Vagina (tissue), 2 donors: ENCODE measurements at regions not wholly inside any gene's neighbourhood (a gene's known extent, or its start where the extent isn't known, plus 50 kb on each side); places are given as distances from the start of the nearest gene placed in this dataset.

Experiments
- DNase-seq, 2 donors: peaks; one replicate each; pipeline ENCODE4 v3.0.0-alpha.2; 2017; ENCODE audit errors: extremely low spot score in 2 of 2
- H3K27ac ChIP-seq: fragments of 200-600 bp; sonication (generic); one replicate; pipeline ENCODE4 v1.5.1; 2019
- H3K27me3 ChIP-seq: fragments of 200-600 bp; sonication (generic); one replicate; pipeline ENCODE4 v1.5.1; 2019
- H3K36me3 ChIP-seq, 2 donors: fragments of 200-600 bp; sonication (generic); one replicate each; pipeline ENCODE4 v1.5.1; 2017 to 2019
- H3K4me1 ChIP-seq: fragments of 200-600 bp; sonication (generic); one replicate; pipeline ENCODE4 v1.5.1; 2019
- H3K4me3 ChIP-seq, 2 donors: fragments of 200-600 bp; sonication (generic); 1 replicate in 1 of 2; 2 replicates in 1 of 2; pipeline ENCODE4 v1.5.1; 2016 to 2019
- H3K9me3 ChIP-seq: fragments of 200-600 bp; sonication (generic); one replicate; pipeline ENCODE4 v1.5.1; 2019
- CTCF ChIP-seq, 3 experiments: fragments of 450-650 bp in 2 of 3; fragments of 200-600 bp in 1 of 3; sonication (generic) in 1 of 3; IDR thresholded peaks; one replicate each; pipeline ENCODE4 v1.5.1; 2017 to 2019; ENCODE audit warnings: antibody characterized with exemption in 3 of 3, mild to moderate bottlenecking in 2 of 3, moderate library complexity in 2 of 3
- POLR2A ChIP-seq, 2 donors: fragments of 450-650 bp; IDR thresholded peaks; one replicate each; pipeline ENCODE4 v1.6.1; 2017; ENCODE audit warnings: antibody characterized with exemption in 2 of 2, mild to moderate bottlenecking in 2 of 2, moderate library complexity in 2 of 2
- POLR2AphosphoS5 ChIP-seq, 2 donors: sonication (generic); formaldehyde crosslinking; IDR thresholded peaks; one replicate each; pipeline ENCODE4 v1.9.0; 2017; ENCODE audit warnings: antibody characterized with exemption in 2 of 2, mild to moderate bottlenecking in 2 of 2, low read depth in 1 of 2; ENCODE audit not compliant: insufficient read depth in 1 of 2
- intact Hi-C: fragments of 100-400 bp; cut with DNase I; formaldehyde crosslinking; loops from one replicate; pipeline ENCODE4 v1.15.1; 2023

DNA sequence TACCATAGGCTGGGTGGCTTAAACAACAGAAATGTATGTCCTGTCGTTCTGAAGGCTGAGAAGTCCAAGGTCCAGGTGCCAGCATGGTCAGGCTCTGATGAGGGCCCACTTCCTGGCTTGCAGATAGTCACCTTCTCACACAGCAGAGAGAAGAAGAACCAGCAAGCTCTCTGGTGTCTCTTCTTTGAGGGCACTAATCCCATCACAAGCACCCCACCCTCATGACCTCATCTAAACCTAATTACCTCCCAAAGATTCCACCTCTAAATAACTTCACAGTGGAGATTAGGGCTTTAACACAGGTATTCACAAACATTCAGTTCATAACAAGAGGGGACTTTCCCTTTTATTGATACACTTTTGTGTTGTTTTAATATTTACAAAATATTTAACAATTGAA is 61.1 kb downstream of the RIN2 start:
- H3K4me3 ChIP-seq = no peak overlapping the region
- H3K36me3 ChIP-seq = no peaks in the 10 kb centered on the region
- TF ChIP-seq POLR2A (IDR thresholded peaks at IDR 0.05) (no peak), POLR2AphosphoS5 (IDR thresholded peaks at IDR 0.05; ENCODE audit: insufficient read depth in 1 of 2, low read depth in 1 of 2) (no peak), CTCF (IDR thresholded peaks at IDR 0.05) (no peak)
- intact Hi-C loops = no loop called here
- peak in 1 of 2 donors; percentile 1 for DNase-seq
- H3K4me1 ChIP-seq = peaks cover 29% of the 10 kb centered on the region
- H3K27me3 ChIP-seq = no peaks in the 10 kb centered on the region
- H3K9me3 ChIP-seq = no peaks in the 10 kb centered on the region
- H3K27ac ChIP-seq = no peak overlapping the region

DNA sequence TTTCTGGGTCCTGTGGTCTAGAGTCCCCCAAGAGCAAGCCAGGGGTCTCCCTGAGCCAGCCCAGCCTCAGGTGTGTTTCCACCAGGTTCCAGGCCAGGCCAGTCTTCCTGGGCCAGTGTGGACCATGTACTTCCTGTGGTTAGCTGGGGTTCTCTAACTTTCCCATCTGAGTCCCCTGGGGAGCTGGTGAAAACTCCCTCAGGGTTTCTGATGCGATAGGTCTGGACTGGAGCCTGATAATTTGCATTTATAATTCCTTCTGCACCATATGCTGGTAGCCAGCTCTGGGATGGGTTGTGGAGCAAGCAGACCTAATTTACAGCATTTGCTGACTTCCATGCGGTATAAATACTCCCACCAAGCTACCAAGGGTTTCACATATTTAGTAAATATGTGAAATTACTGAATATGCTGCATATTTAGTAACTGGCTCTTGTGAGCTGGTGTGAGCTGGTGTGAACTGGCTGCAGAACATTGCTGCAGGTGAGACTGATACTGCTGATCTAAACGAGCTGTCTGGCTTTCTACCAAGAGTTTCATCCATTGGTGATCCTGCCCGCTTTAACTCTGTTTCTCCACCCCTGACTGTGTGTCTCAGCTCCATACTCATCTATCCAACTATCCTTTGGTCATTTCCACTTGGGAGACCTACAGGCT is 62.6 kb downstream of the RIN2 start:
- no peak overlapping the region for H3K27ac ChIP-seq
- no peaks in the 10 kb centered on the region for H3K36me3 ChIP-seq
- H3K27me3 ChIP-seq = no peaks in the 10 kb centered on the region
- H3K9me3 ChIP-seq = no peaks in the 10 kb centered on the region
- TF ChIP-seq CTCF (IDR thresholded peaks at IDR 0.05) (no peak), POLR2AphosphoS5 (IDR thresholded peaks at IDR 0.05; ENCODE audit: insufficient read depth in 1 of 2, low read depth in 1 of 2) (no peak), POLR2A (IDR thresholded peaks at IDR 0.05) (no peak)
- peak in 1 of 2 donors; percentile 49 for DNase-seq
- peaks cover 15% of the 10 kb centered on the region for H3K4me1 ChIP-seq
- no peak overlapping the region for H3K4me3 ChIP-seq
- intact Hi-C loops = no loop called here

DNA sequence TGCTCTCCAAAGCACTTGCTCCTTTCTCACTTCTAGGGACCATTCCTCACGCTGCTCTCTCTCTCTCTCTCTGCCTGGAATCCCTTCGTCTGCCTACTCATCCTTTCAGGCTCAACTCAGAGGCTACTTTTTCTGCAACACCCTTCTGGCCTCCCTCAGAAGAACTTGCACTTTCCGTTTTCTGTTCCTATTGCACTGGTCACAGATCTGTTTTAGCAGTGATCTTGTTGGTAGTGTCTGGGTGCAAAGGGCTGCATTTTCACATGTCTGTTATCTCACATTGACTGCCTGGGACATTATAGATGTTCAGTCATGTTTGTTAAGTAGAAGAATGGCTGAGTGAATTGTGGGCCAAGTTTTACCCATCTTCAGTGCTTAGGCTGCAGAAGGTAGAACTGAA is 63.5 kb downstream of the RIN2 start:
- H3K27ac ChIP-seq = no peak overlapping the region
- no peak overlapping the region for H3K4me3 ChIP-seq
- no peak for TF ChIP-seq CTCF (IDR thresholded peaks at IDR 0.05)
- TF ChIP-seq POLR2AphosphoS5 (IDR thresholded peaks at IDR 0.05; ENCODE audit: insufficient read depth in 1 of 2, low read depth in 1 of 2) = no peak
- TF ChIP-seq POLR2A (IDR thresholded peaks at IDR 0.05) = no peak
- intact Hi-C loops = no loop called here
- peaks cover 6% of the 10 kb centered on the region for H3K4me1 ChIP-seq
- DNase-seq = no peak
- no peaks in the 10 kb centered on the region for H3K27me3 ChIP-seq
- no peaks in the 10 kb centered on the region for H3K36me3 ChIP-seq
- no peaks in the 10 kb centered on the region for H3K9me3 ChIP-seq

DNA sequence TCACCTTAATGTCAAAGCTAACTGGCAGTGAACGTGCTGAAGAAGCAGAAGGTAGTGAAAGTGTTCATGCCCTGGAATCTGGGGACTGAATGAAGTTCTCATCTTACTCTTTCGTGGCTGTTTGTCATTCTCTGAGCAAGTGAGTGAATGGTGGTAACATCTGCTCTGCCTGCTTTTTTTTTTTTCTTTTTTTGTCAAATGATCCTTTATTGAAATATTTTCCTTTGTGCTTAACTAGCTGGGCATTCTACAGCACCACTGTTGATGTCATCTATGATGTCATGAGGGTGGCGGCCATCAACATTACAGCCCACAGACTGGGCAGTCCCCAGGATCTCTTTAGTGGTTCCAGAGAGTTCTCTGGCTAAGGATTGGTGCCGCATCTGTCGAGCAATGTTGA is 65.2 kb downstream of the RIN2 start:
- H3K4me3 ChIP-seq = no peak overlapping the region
- intact Hi-C loops = no loop called here

More for the DNA sequence above, 65.2 kb downstream of the RIN2 start:
- Histone ChIP-seq H3K4me1 (peaks cover 4% of the 10 kb centered on the region), H3K9me3 (no peaks in the 10 kb centered on the region), H3K27ac (no peak overlapping the region), H3K36me3 (no peaks in the 10 kb centered on the region), H3K27me3 (no peaks in the 10 kb centered on the region)
- no peak for TF ChIP-seq POLR2AphosphoS5 (IDR thresholded peaks at IDR 0.05; ENCODE audit: insufficient read depth in 1 of 2, low read depth in 1 of 2)
- no peak for TF ChIP-seq POLR2A (IDR thresholded peaks at IDR 0.05)
- no peak for TF ChIP-seq CTCF (IDR thresholded peaks at IDR 0.05)
- DNase-seq = no peak
